ENCODE measurements at regions not wholly inside any gene's neighbourhood (a gene's known extent, or its start where the extent isn't known, plus 50 kb on each side); places are given as distances from the start of the nearest gene placed in this dataset.

GRCh38 chr6:14797875-14798593, 447.8 kb upstream of the JARID2 start:
- peaks cover 2% of the 10 kb centered on the region for H3K9me2 ChIP-seq (ENCODE audit: insufficient read depth)
- H3F3A ChIP-seq (replicated peaks; ENCODE audit: low read depth) = peaks cover 6% of the 10 kb centered on the region
- no peak overlapping the region for H3K4me2 ChIP-seq
- Mint-ChIP-seq H3K36me3 (ENCODE audit: low read depth) (peaks cover 19% of the 10 kb centered on the region), H3K4me1 (peaks cover 11% of the 10 kb centered on the region), H3K27me3 (ENCODE audit: insufficient read depth, low read depth, poor library complexity) (peaks cover 13% of the 10 kb centered on the region), H3K27ac (no peak overlapping the region), H3K4me3 (no peak overlapping the region), H3K9me3 (peaks cover 19% of the 10 kb centered on the region)
- H3K79me2 ChIP-seq (replicated peaks; ENCODE audit: insufficient read depth) = no peaks in the 10 kb centered on the region
- no peak overlapping the region for H2AFZ ChIP-seq
- peak overlapping the region; percentile 60; the same call in 1 of the 2 replicates for H3K27ac ChIP-seq (ENCODE audit: low read depth)
- H4K20me1 ChIP-seq (replicated peaks; ENCODE audit: insufficient read depth) = no peaks in the 10 kb centered on the region
- no peak for DNase-seq (ENCODE audit: low spot score)
- peaks cover 16% of the 10 kb centered on the region for H3K4me1 ChIP-seq (ENCODE audit: insufficient read depth)
- no peak overlapping the region for H3K4me3 ChIP-seq
- no peak for ATAC-seq
- H3K27me3 ChIP-seq (ENCODE audit: insufficient read depth) = no peaks in the 10 kb centered on the region
- no peaks in the 10 kb centered on the region; the same call in 1 of the 2 replicates for H3K36me3 ChIP-seq (ENCODE audit: insufficient read depth)
- TF ChIP-seq CTCF (conservative IDR thresholded peaks at IDR 0.05; ENCODE audit: low read depth in 2 of 2) (no peak), EZH2phosphoT487 (IDR thresholded peaks at IDR 0.05; ENCODE audit: unreplicated experiment) (no peak), EZH2 (IDR thresholded peaks at IDR 0.05; ENCODE audit: low read depth, unreplicated experiment) (no peak), ZNF114 (CRISPR knock-in tag; IDR thresholded peaks at IDR 0.05) (no peak), STAT1 (IDR thresholded peaks at IDR 0.05; ENCODE audit: unreplicated experiment) (no peak), ZNF462 (CRISPR knock-in tag; IDR thresholded peaks at IDR 0.05) (no peak), ZNF331 (CRISPR knock-in tag; IDR thresholded peaks at IDR 0.05; ENCODE audit: low read depth) (no peak), JUNB (IDR thresholded peaks at IDR 0.05; ENCODE audit: unreplicated experiment) (no peak), CREB1 (CRISPR knock-in tag; IDR thresholded peaks at IDR 0.05; ENCODE audit: low read depth) (no peak), NANOG (IDR thresholded peaks at IDR 0.05; ENCODE audit: borderline replicate concordance) (no peak), ETS1 (IDR thresholded peaks at IDR 0.05) (no peak), REST (IDR thresholded peaks at IDR 0.05; ENCODE audit: unreplicated experiment) (no peak), POLR2AphosphoS5 (IDR thresholded peaks at IDR 0.05; ENCODE audit: low read depth) (no peak)
